NCI-H748 (cell line): ENCODE measurements at regions not wholly inside any gene's neighbourhood (a gene's known extent, or its start where the extent isn't known, plus 50 kb on each side); places are given as distances from the start of the nearest gene placed in this dataset.
"Not testable (repeated sequence)": the region's sequence is repeated elsewhere in the genome, so short reads cannot be mapped to it uniquely, and the experiment has no call there.

ENCODE experiments used
- DNase-seq: peaks from one replicate; lab custom pipeline; 2025; ENCODE audit not compliant: unreplicated experiment; lab: John Stamatoyannopoulos, UW

GRCh38 chr12:24522736-24523135 is 426.2 kb downstream of the BCAT1 start:
- no peak for DNase-seq

- no peak for DNase-seq
Measured at GRCh38 chr12:24519759-24520158, 429.1 kb downstream of the BCAT1 start.

- no peak for DNase-seq
Measured at GRCh38 chr12:24517000-24517399, 431.9 kb downstream of the BCAT1 start.

GRCh38 chr12:24510581-24511125 is 438.2 kb downstream of the BCAT1 start:
- DNase-seq, result no peak

- no peak for DNase-seq
Measured at GRCh38 chr12:24507827-24508226, 441.1 kb downstream of the BCAT1 start.

- peak; percentile 6 for DNase-seq
Measured at GRCh38 chr12:24505366-24506015, 443.4 kb downstream of the BCAT1 start.

GRCh38 chr12:24503477-24503876 is 445.4 kb downstream of the BCAT1 start:
- DNase-seq, result not testable (repeated sequence)

- no peak for DNase-seq
Measured at GRCh38 chr12:24500831-24501230, 448.1 kb downstream of the BCAT1 start.

GRCh38 chr12:24500421-24500820 is 448.5 kb downstream of the BCAT1 start:
- DNase-seq, result no peak

GRCh38 chr12:24499151-24500146 is 449.5 kb downstream of the BCAT1 start:
- DNase-seq, result no peak

GRCh38 chr12:24496755-24497154 is 452.1 kb downstream of the BCAT1 start:
- DNase-seq, result no peak

- DNase-seq, result no peak
Measured at GRCh38 chr12:24494401-24494800, 454.5 kb downstream of the BCAT1 start.

GRCh38 chr12:24491968-24492367 is 456.9 kb downstream of the BCAT1 start:
- no peak for DNase-seq

- DNase-seq, result no peak
Measured at GRCh38 chr12:24489939-24490338, 459.0 kb downstream of the BCAT1 start.

- no peak for DNase-seq
Measured at GRCh38 chr12:24488906-24489619, 459.8 kb downstream of the BCAT1 start.

- no peak for DNase-seq
Measured at GRCh38 chr12:24488091-24488596, 460.8 kb downstream of the BCAT1 start.

- DNase-seq, result no peak
Measured at GRCh38 chr12:24487606-24488005, 461.3 kb downstream of the BCAT1 start.

- DNase-seq, result no peak
Measured at GRCh38 chr12:24483732-24484131, 465.2 kb downstream of the BCAT1 start.

GRCh38 chr12:24482882-24483604 is 465.9 kb downstream of the BCAT1 start:
- no peak for DNase-seq

GRCh38 chr12:24482044-24482443 is 466.9 kb downstream of the BCAT1 start:
- no peak for DNase-seq
